NCI-H774 (cell line): ENCODE measurements at regions not wholly inside any gene's neighbourhood (a gene's known extent, or its start where the extent isn't known, plus 50 kb on each side); places are given as distances from the start of the nearest gene placed in this dataset.

Experiments used
- DNase-seq: peaks from one replicate; lab custom pipeline; 2025; lab: John Stamatoyannopoulos, UW

DNA sequence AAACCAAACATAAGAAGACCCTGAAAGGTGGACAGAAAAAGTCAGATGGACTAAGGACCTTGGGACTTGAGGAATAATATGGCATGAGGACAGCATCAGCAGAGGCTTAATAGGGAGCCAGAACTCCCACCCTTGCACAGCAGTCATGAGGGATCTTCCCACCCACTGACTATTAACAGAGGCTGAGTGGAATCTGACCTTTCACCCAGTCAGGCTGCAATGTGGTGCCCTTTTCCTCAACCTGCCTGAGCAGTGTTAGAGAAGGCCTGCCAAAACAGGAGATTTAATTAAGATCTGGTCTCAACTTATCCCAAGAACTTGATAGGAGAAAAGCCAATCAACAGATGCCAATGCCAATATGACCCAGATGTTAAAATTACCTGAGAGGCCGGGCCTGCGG, 481.9 kb downstream of the KDM4C start:
- DNase-seq: no peak

DNA sequence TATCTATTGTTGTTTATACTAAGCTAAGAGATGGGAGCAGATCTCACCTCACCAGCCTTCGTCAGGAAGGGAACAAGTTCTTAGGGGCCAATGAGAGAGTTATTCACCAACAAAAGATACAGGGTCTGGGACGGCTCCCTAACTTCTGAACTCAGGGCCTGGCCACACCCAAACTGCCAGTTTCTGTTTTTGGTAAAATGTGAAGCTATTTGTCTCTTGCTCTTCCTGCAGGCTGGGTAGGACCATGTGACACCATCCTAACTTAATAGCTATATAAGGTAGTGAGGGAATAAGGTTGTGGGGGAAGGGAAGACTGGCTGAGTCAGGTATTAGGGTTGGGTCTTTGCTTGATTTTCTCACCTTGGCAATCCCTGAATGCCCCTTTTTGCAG, 480.5 kb downstream of the KDM4C start:
- no peak for DNase-seq

GRCh38 chr9:7237473-7238246, 479.9 kb downstream of the KDM4C start:
- DNase-seq: peak; percentile 74

GRCh38 chr9:7236186-7236585, 478.4 kb downstream of the KDM4C start:
- DNase-seq: no peak

GRCh38 chr9:7234144-7234543, 476.4 kb downstream of the KDM4C start:
- DNase-seq: no peak

DNA sequence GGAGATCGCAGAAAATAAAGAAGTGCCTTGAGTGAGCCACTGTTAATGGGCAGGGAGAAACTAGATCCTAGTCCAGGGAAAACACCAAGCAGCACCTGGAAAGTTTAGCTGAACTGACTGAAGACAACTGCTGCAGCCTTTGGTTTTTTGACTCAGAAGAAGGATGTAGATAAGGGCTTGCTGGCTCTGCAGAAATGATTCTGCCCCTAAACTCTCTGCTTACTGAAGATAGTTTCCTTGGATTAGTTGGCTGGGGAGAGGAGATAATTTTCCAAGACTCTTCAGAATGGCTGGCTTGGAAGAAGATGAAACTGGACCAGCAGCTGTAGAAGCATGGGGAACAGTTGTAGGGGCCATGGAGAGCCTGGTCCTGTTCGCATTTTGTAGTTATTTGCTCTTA, 471.8 kb downstream of the KDM4C start:
- no peak for DNase-seq

DNA sequence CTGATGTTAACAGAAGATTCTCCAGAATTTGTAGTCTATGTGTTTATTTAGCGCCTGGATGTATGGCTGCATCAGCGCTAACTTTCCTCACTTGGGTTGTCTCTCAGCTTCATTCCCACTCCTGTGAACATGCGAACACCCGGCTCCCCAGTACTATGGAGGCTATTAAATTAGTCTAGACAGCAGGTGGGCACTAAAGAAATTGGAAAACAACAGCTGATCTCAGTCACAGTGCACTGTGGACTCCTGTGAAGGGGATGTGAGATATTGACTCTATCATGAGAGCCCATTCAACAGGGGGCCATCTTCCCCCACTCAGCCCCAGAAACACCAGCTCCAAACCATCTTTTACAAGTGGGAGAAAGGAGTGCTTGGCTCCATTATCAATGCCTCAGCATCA, 471.0 kb downstream of the KDM4C start:
- no peak for DNase-seq

- no peak for DNase-seq
Measured at GRCh38 chr9:7227951-7228350, 470.2 kb downstream of the KDM4C start.

GRCh38 chr9:7226007-7226640, 468.4 kb downstream of the KDM4C start:
- no peak for DNase-seq
